HG03354 (cell line): ENCODE measurements at regions not wholly inside any gene's neighbourhood (a gene's known extent, or its start where the extent isn't known, plus 50 kb on each side); places are given as distances from the start of the nearest gene placed in this dataset.
"Not testable (repeated sequence)": the region's sequence is repeated elsewhere in the genome, so short reads cannot be mapped to it uniquely, and the experiment has no call there.

Experiments used
- ATAC-seq: cut with Tn5 transposase; IDR thresholded peaks from one replicate; pipeline ENCODE4 v1.9.1; 2021; ENCODE audit warnings: mild to moderate bottlenecking; ENCODE audit not compliant: unreplicated experiment, poor library complexity, severe bottlenecking

- no peak for ATAC-seq
These were observed 87.9 kb upstream of the ZPLD1 start for GRCh38 chr3:102346897-102347296.

DNA sequence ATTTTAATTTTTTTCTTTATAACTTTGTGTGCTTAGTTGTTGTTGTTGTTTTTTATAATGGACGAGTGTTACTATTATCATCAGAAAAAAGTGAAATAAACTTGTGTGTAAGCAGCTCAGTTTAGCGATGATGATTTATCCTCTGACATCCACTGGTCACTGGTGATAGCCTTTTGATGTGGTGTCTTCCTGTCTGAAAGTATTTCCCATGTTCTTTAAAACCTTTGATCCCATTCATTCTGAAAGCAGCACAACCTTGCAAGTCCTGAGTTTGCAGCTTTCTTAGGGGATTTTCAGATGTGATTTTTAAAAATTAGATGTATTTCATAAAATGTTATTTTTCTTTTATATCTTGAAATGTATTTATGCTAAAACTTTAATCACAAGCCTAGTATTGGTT, 85.9 kb upstream of the ZPLD1 start:
- ATAC-seq: no peak

- ATAC-seq: peak; percentile 26
These were observed 81.7 kb upstream of the ZPLD1 start for GRCh38 chr3:102353148-102353547.

GRCh38 chr3:102353805-102354204, 81.0 kb upstream of the ZPLD1 start:
- ATAC-seq: no peak

DNA sequence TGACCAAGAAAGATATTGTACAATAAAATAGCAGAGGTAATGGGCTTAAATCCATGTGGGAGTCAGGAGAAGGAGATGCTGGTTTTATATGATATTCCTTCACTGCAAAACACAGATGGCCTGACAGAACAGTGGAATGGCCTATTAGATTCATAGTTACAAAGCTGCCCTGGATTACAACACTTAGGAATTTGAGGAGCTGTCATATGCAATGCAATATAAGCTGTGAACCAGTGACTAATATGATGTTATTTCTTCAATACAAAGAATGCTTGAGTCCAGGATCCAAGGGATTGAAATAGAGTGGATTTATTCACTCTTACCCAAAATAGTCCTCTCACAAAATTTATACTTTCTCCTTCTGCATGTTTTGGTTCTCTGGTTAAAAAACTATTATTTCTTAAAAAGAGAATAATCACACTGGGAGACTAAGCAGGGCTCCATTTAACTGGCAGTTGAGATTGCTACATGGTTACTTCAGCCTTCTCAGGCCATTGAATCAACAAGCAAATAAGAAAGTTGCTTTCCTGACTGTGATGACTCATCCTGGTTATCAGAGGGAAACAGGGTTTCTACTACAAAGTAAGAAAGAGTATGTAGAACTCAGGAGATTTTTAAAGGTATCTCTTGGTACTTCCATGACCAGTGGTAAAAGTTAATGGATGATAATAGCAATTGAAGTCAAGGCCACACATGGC, 79.8 kb upstream of the ZPLD1 start:
- peak; percentile 45 for ATAC-seq

DNA sequence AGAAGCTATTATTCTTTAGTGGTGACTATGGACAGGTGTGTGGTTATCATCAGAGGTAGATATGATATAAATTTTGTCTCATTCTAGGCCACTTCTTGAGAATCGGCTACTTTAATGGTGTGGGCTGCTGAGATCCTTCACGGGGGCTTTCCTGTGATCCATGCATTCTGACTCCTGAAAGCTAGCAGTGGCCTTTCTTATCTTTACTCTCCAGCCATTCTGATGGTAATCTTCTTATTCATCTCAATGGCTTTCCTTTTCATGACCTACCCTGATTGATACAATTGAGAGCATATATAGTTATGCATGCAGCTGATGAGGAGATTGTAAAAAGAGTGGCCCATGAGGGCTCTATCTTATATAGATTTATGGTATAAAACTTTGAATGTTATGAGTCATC, 78.3 kb upstream of the ZPLD1 start:
- no peak for ATAC-seq

GRCh38 chr3:102357313-102357712, 77.5 kb upstream of the ZPLD1 start:
- ATAC-seq: not testable (repeated sequence)

- ATAC-seq: no peak
These were observed 74.5 kb upstream of the ZPLD1 start for GRCh38 chr3:102360183-102360860.

- ATAC-seq: no peak
These were observed 73.7 kb upstream of the ZPLD1 start for GRCh38 chr3:102361101-102361500.

GRCh38 chr3:102366116-102366515, 68.7 kb upstream of the ZPLD1 start:
- ATAC-seq: not testable (repeated sequence)

DNA sequence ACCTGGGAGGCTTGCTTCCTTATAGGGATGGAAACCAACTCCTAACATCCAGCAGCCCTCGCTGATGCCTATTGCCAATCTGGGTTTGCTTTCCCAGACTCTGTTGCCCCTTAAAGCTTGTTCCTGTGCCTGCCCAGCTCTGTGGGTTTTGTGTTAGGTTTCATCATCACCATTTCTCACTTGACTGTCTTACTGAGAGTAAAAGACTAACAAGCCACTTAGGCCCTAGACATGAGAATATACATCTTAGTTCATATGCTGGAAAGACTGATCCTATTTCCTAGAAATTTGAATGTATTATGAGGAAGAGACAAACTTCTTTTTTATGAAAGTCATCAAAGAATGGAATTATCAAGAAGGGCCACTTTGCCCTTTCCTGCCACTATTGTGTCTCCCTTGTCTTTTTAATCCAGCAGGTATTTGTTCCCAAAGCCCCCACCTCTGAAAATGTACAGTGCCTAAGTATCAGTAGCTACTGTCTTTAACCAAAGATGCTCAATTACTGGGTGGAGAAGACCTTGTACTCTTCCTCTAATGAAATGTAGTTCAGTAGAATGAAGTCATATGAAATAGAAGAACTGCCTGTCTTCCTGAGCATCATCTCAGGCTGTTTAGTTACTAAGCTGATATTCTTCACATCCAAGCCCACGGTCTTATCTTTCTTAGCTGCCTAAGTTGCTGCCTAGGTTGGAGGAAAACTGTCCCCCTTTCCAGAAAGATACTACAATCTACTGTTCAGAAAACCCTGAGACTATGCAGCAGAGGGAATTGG, 59.8 kb upstream of the ZPLD1 start:
- no peak for ATAC-seq

GRCh38 chr3:102378216-102378615, 56.6 kb upstream of the ZPLD1 start:
- ATAC-seq: no peak

DNA sequence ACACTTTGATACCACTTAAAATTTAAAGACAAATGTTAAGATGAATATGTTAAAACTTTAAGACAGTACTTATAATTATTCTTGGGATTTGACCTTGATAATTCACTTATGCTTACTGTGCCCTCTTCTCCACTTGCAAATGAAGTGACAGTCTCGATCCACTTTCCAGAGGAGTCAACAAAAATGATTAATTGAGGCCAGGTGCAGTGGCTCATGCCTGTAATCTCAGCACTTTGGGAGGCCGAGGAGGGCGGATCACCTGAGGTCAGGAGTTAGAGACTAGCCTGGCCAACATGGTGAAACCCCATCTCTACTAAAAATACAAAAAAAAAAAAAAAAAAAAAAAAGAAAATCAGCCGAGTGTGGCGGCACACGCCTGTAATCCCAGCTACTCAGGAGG, 52.6 kb upstream of the ZPLD1 start:
- ATAC-seq: not testable (repeated sequence)
